Right atrium auricular region (tissue), 2 donors: ENCODE measurements at regions not wholly inside any gene's neighbourhood (a gene's known extent, or its start where the extent isn't known, plus 50 kb on each side); places are given as distances from the start of the nearest gene placed in this dataset.

Source experiments
- DNase-seq: peaks from one replicate; pipeline ENCODE4 v3.0.0-alpha.2; 2019; ENCODE audit warnings: low spot score
- H3K27ac ChIP-seq, 2 donors: fragments of 200-600 bp; sonication (generic); 1 replicate in 1 of 2; 2 replicates in 1 of 2; pipeline ENCODE4 v1.5.1; 2016 to 2019
- H3K27me3 ChIP-seq, 2 donors: fragments of 200-600 bp; sonication (generic); one replicate each; pipeline versions ENCODE4 v1.5.1 to v1.6.0; 2017 to 2019
- H3K36me3 ChIP-seq: fragments of 200-600 bp; sonication (generic); one replicate; pipeline ENCODE4 v1.5.1; 2016
- H3K4me1 ChIP-seq, 2 donors: fragments of 200-600 bp; sonication (generic); one replicate each; pipeline versions ENCODE4 v1.5.1 to v1.6.0; 2017 to 2019
- H3K4me3 ChIP-seq, 2 donors: fragments of 200-600 bp; sonication (generic); 1 replicate in 1 of 2; 2 replicates in 1 of 2; pipeline ENCODE4 v1.5.1; 2017 to 2019; ENCODE audit warnings: mild to moderate bottlenecking in 1 of 2, moderate library complexity in 1 of 2
- H3K9me3 ChIP-seq, 2 donors: fragments of 200-600 bp; sonication (generic); one replicate each; pipeline ENCODE4 v1.5.1; 2019
- CTCF ChIP-seq, 2 donors: fragments of 200-600 bp; sonication (generic); IDR thresholded peaks; one replicate each; pipeline ENCODE4 v1.5.1; 2019; ENCODE audit warnings: antibody characterized with exemption in 2 of 2

GRCh38 chr9:99681113-99681512 is 140.6 kb upstream of the NR4A3 start:
- H3K4me3 ChIP-seq, result no peak overlapping the region
- TF ChIP-seq CTCF (IDR thresholded peaks at IDR 0.05), result no peak
- no peaks in the 10 kb centered on the region for H3K36me3 ChIP-seq
- H3K27ac ChIP-seq, result no peak overlapping the region
- DNase-seq, result no peak
- no peaks in the 10 kb centered on the region for H3K4me1 ChIP-seq
- H3K9me3 ChIP-seq, result peaks cover 0 to 5% of the 10 kb centered on the region in 2 donors
- H3K27me3 ChIP-seq, result no peaks in the 10 kb centered on the region

- no peaks in the 10 kb centered on the region for H3K4me1 ChIP-seq
- H3K9me3 ChIP-seq, result no peaks in the 10 kb centered on the region
- no peaks in the 10 kb centered on the region for H3K36me3 ChIP-seq
- TF ChIP-seq CTCF (IDR thresholded peaks at IDR 0.05), result no peak
- no peak overlapping the region for H3K4me3 ChIP-seq
- DNase-seq, result no peak
- H3K27ac ChIP-seq, result no peak overlapping the region
- H3K27me3 ChIP-seq, result no peaks in the 10 kb centered on the region
Observed at GRCh38 chr9:99682378-99682777, 139.3 kb upstream of the NR4A3 start.

GRCh38 chr9:99682870-99683269 is 138.8 kb upstream of the NR4A3 start:
- Histone ChIP-seq H3K4me3 (no peak overlapping the region), H3K27me3 (no peaks in the 10 kb centered on the region), H3K36me3 (no peaks in the 10 kb centered on the region), H3K4me1 (no peaks in the 10 kb centered on the region), H3K9me3 (no peaks in the 10 kb centered on the region), H3K27ac (no peak overlapping the region)
- no peak for TF ChIP-seq CTCF (IDR thresholded peaks at IDR 0.05)
- DNase-seq, result no peak

- H3K27ac ChIP-seq, result no peak overlapping the region
- DNase-seq, result no peak
- H3K4me3 ChIP-seq, result no peak overlapping the region
- H3K27me3 ChIP-seq, result no peaks in the 10 kb centered on the region
- no peaks in the 10 kb centered on the region for H3K36me3 ChIP-seq
- H3K4me1 ChIP-seq, result no peaks in the 10 kb centered on the region
- H3K9me3 ChIP-seq, result no peaks in the 10 kb centered on the region
- TF ChIP-seq CTCF (IDR thresholded peaks at IDR 0.05), result no peak
Observed at GRCh38 chr9:99690573-99690972, 131.1 kb upstream of the NR4A3 start.

GRCh38 chr9:99693888-99694287 is 127.8 kb upstream of the NR4A3 start:
- no peak for DNase-seq
- no peaks in the 10 kb centered on the region for H3K36me3 ChIP-seq
- TF ChIP-seq CTCF (IDR thresholded peaks at IDR 0.05), result no peak
- no peaks in the 10 kb centered on the region for H3K27me3 ChIP-seq
- H3K4me1 ChIP-seq, result no peaks in the 10 kb centered on the region
- H3K4me3 ChIP-seq, result no peak overlapping the region
- no peak overlapping the region for H3K27ac ChIP-seq
- H3K9me3 ChIP-seq, result peaks cover 0 to 7% of the 10 kb centered on the region in 2 donors

- no peak for TF ChIP-seq CTCF (IDR thresholded peaks at IDR 0.05)
- Histone ChIP-seq H3K4me3 (no peak overlapping the region), H3K4me1 (no peaks in the 10 kb centered on the region), H3K27me3 (no peaks in the 10 kb centered on the region), H3K36me3 (no peaks in the 10 kb centered on the region), H3K9me3 (peaks cover 0 to 7% of the 10 kb centered on the region in 2 donors), H3K27ac (no peak overlapping the region)
- DNase-seq, result no peak
Observed at GRCh38 chr9:99694393-99694792, 127.3 kb upstream of the NR4A3 start.
